ENCODE measurements at regions not wholly inside any gene's neighbourhood (a gene's known extent, or its start where the extent isn't known, plus 50 kb on each side); places are given as distances from the start of the nearest gene placed in this dataset.

GRCh38 chr4:145295122-145295521, 114.7 kb upstream of the OTUD4 start:
- Histone ChIP-seq H3K4me3 (no peak overlapping the region), H3K4me1 (ENCODE audit: insufficient read depth) (no peaks in the 10 kb centered on the region), H3K36me3 (no peaks in the 10 kb centered on the region), H3K9me3 (no peaks in the 10 kb centered on the region), H3K27ac (no peak overlapping the region), H3K27me3 (no peaks in the 10 kb centered on the region)
- no peak for DNase-seq
- TF ChIP-seq POLR2A (IDR thresholded peaks at IDR 0.05) (no peak), EP300 (IDR thresholded peaks at IDR 0.05) (no peak), CTCF (IDR thresholded peaks at IDR 0.05) (no peak)
- WGBS, 3 donors = 41 to 54% (median 44%) methylated on average over 3 of the region's 3 CpGs
- intact Hi-C loops (cut with DNase I) = no loop called here

- Histone ChIP-seq H3K27me3 (no peaks in the 10 kb centered on the region), H3K27ac (no peak overlapping the region), H3K4me1 (ENCODE audit: insufficient read depth) (no peaks in the 10 kb centered on the region), H3K9me3 (no peaks in the 10 kb centered on the region), H3K4me3 (no peak overlapping the region), H3K36me3 (no peaks in the 10 kb centered on the region)
- no peak for TF ChIP-seq POLR2A (IDR thresholded peaks at IDR 0.05)
- no peak for TF ChIP-seq EP300 (IDR thresholded peaks at IDR 0.05)
- TF ChIP-seq CTCF (IDR thresholded peaks at IDR 0.05) = no peak
- DNase-seq = no peak
- WGBS, 3 donors = 81 to 86% (median 82%) methylated on average over 4 of the region's 4 CpGs
- intact Hi-C loops (cut with DNase I) = no loop called here
Measured at GRCh38 chr4:145293658-145294057, 113.3 kb upstream of the OTUD4 start.

GRCh38 chr4:145290955-145291354, 110.6 kb upstream of the OTUD4 start:
- intact Hi-C loops (cut with DNase I) = no loop called here
- Histone ChIP-seq H3K9me3 (no peaks in the 10 kb centered on the region), H3K36me3 (no peaks in the 10 kb centered on the region), H3K4me1 (ENCODE audit: insufficient read depth) (no peaks in the 10 kb centered on the region), H3K4me3 (no peak overlapping the region), H3K27ac (no peak overlapping the region), H3K27me3 (no peaks in the 10 kb centered on the region)
- no peak for DNase-seq
- TF ChIP-seq CTCF (IDR thresholded peaks at IDR 0.05) = no peak
- TF ChIP-seq POLR2A (IDR thresholded peaks at IDR 0.05) = no peak
- TF ChIP-seq EP300 (IDR thresholded peaks at IDR 0.05) = no peak
- WGBS, 3 donors = 78 to 87% (median 78%) methylated on average over 2 of the region's 2 CpGs

GRCh38 chr4:145289403-145290076, 109.2 kb upstream of the OTUD4 start:
- Histone ChIP-seq H3K9me3 (no peaks in the 10 kb centered on the region), H3K27me3 (no peaks in the 10 kb centered on the region), H3K4me3 (no peak overlapping the region), H3K36me3 (no peaks in the 10 kb centered on the region), H3K27ac (no peak overlapping the region), H3K4me1 (ENCODE audit: insufficient read depth) (no peaks in the 10 kb centered on the region)
- no peak for DNase-seq
- intact Hi-C loops (cut with DNase I) = no loop called here
- WGBS, 3 donors = 60 to 70% (median 63%) methylated on average over 3 of the region's 3 CpGs
- TF ChIP-seq EP300 (IDR thresholded peaks at IDR 0.05) = no peak
- no peak for TF ChIP-seq POLR2A (IDR thresholded peaks at IDR 0.05)
- TF ChIP-seq CTCF (IDR thresholded peaks at IDR 0.05) = no peak

Data from ovary (tissue), 7 donors.